ENCODE measurements at regions not wholly inside any gene's neighbourhood (a gene's known extent, or its start where the extent isn't known, plus 50 kb on each side); places are given as distances from the start of the nearest gene placed in this dataset.

DNA sequence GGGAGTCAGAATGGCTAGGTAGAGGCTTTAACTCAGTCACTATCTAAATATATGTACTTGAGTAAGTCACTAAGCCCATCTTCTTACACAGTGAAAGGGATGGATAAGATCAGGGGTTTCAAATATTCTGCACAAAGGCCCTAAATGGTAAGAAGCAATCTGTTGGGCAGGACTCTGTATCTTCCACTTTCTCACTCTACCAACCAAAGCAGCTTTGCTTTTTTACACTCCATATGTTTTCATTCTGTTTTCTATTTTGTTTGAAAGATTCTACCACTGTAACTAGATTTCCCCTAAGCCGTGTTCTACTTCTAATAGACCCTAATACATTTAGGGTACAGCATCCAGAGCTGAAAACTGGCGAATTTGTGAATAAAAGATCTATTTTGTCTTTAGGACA, 477.5 kb upstream of the NMUR2 start:
- no peak for ATAC-seq
- intact Hi-C loops (cut with micrococcal nuclease), result no loop called here

DNA sequence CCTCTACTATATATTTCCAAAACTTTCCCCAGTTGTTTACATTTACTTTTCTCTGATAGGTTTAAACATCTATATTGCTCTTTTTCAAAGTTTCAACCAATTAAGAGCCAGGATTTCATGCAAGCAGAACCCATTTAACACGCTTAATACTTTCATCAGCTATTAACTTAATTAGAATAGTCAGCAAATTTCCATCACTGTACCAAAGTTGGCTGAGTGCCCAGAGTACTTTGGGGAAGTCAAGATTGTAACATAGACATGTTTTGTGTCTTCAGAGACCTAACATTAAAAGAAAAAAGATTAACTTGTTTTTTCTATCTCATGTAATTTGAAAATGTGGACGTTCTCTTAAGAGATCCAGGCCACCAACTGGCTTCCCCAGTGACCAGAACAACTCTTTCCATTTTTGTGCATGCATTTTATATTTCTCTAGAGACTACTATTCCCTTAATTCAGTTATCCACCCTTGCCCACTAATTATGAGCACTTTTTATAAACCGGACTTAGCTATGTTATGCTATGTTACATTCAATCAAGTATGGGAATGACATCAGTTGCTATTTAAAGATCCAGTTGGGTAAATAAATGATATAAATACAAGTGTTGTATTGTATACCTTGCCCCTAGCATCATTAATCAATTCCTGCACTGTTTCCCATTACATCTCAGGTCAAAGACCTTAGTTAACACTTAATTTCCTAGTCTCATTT, 478.1 kb upstream of the NMUR2 start:
- H3K4me3 ChIP-seq (replicated peaks in 1 of 2; ENCODE audit: low read depth in 1 of 2, low read length in 2 of 2), result no peak overlapping the region
- TF ChIP-seq ELF1 (IDR thresholded peaks at IDR 0.05; ENCODE audit: borderline replicate concordance, low read depth), result no peak
- TF ChIP-seq POLR2A (IDR thresholded peaks at IDR 0.05; ENCODE audit: borderline replicate concordance, extremely low read depth, insufficient read depth, insufficient read length), result no peak
- no peak for TF ChIP-seq CBX3 (IDR thresholded peaks at IDR 0.05; ENCODE audit: low read depth)
- no peak for TF ChIP-seq ZBTB33 (IDR thresholded peaks at IDR 0.05; ENCODE audit: extremely low read depth, insufficient replicate concordance, low read length)
- TF ChIP-seq POLR2AphosphoS5 (IDR thresholded peaks at IDR 0.05; ENCODE audit: low read depth, low read length), result no peak
- no peak for TF ChIP-seq REST (IDR thresholded peaks at IDR 0.05; ENCODE audit: low read depth)
- no peak for TF ChIP-seq JUND (IDR thresholded peaks at IDR 0.05)
- no peak for TF ChIP-seq SP1 (IDR thresholded peaks at IDR 0.05; ENCODE audit: low read depth)
- DNase-seq (ENCODE audit: low read depth, low spot score) (no peak), ATAC-seq (no peak)
- intact Hi-C loops (cut with micrococcal nuclease), result no loop called here
- ChIA-PET CTCF (no interaction called here), POLR2A (no interaction called here), RAD21 (ENCODE audit: low non-redundant PET in 1 of 2, low total read pairs in 2 of 2, uncharacterized antibody in 2 of 2, unreplicated experiment in 2 of 2) (no interaction called here)
- H3K9me3 ChIP-seq (ENCODE audit: control insufficient read depth in 1 of 2, insufficient read depth in 1 of 2, low read depth in 1 of 2, low read length in 2 of 2), result peaks cover 0 to 7% of the 10 kb centered on the region in 2 experiments; a peak in 1 of 4 replicates
- H3K27me3 ChIP-seq (ENCODE audit: insufficient read depth, low read length), result no peaks in the 10 kb centered on the region
- H3K4me1 ChIP-seq (ENCODE audit: control insufficient read depth in 1 of 2, insufficient read depth in 2 of 2, low read length in 2 of 2), result no peaks in the 10 kb centered on the region
- no peak overlapping the region for H3K27ac ChIP-seq (ENCODE audit: low read depth, low read length)
- BruUV-seq (replicated peaks), result no TSS peak
- no peaks in the 10 kb centered on the region for H3K79me2 ChIP-seq (ENCODE audit: insufficient read depth, low read length)
- no peak overlapping the region for H2AFZ ChIP-seq (ENCODE audit: low read depth, low read length, poor library complexity, severe bottlenecking)
- H3K9me2 ChIP-seq (ENCODE audit: insufficient read depth), result no peaks in the 10 kb centered on the region
- H3K4me2 ChIP-seq (ENCODE audit: low read length), result no peak overlapping the region
- no peaks in the 10 kb centered on the region for H4K20me1 ChIP-seq (ENCODE audit: insufficient read depth)
- no peaks in the 10 kb centered on the region for H3K36me3 ChIP-seq (ENCODE audit: control insufficient read depth in 1 of 2, insufficient read depth in 2 of 2, low read length in 2 of 2)
- H3K9ac ChIP-seq (ENCODE audit: low read length), result no peak overlapping the region

More for the DNA sequence above, 477.5 kb upstream of the NMUR2 start:
- H3K79me2 ChIP-seq (ENCODE audit: insufficient read depth, low read length), result no peaks in the 10 kb centered on the region
- H3K4me2 ChIP-seq (ENCODE audit: low read length), result no peak overlapping the region
- no peak overlapping the region for H2AFZ ChIP-seq (ENCODE audit: low read depth, low read length, poor library complexity, severe bottlenecking)
- H4K20me1 ChIP-seq (ENCODE audit: insufficient read depth), result no peaks in the 10 kb centered on the region
- H3K36me3 ChIP-seq (ENCODE audit: control insufficient read depth in 1 of 2, insufficient read depth in 2 of 2, low read length in 2 of 2), result no peaks in the 10 kb centered on the region
- ChIA-PET RAD21 (ENCODE audit: low non-redundant PET in 1 of 2, low total read pairs in 2 of 2, uncharacterized antibody in 2 of 2, unreplicated experiment in 2 of 2) (no interaction called here), CTCF (no interaction called here), POLR2A (no interaction called here)
- no peaks in the 10 kb centered on the region for H3K27me3 ChIP-seq (ENCODE audit: insufficient read depth, low read length)
- H3K4me1 ChIP-seq (ENCODE audit: control insufficient read depth in 1 of 2, insufficient read depth in 2 of 2, low read length in 2 of 2), result no peaks in the 10 kb centered on the region
- no peak overlapping the region for H3K9ac ChIP-seq (ENCODE audit: low read length)
- H3K4me3 ChIP-seq (replicated peaks in 1 of 2; ENCODE audit: low read depth in 1 of 2, low read length in 2 of 2), result no peak overlapping the region
- no TSS peak for BruUV-seq (replicated peaks)
- TF ChIP-seq, protein P1, sequence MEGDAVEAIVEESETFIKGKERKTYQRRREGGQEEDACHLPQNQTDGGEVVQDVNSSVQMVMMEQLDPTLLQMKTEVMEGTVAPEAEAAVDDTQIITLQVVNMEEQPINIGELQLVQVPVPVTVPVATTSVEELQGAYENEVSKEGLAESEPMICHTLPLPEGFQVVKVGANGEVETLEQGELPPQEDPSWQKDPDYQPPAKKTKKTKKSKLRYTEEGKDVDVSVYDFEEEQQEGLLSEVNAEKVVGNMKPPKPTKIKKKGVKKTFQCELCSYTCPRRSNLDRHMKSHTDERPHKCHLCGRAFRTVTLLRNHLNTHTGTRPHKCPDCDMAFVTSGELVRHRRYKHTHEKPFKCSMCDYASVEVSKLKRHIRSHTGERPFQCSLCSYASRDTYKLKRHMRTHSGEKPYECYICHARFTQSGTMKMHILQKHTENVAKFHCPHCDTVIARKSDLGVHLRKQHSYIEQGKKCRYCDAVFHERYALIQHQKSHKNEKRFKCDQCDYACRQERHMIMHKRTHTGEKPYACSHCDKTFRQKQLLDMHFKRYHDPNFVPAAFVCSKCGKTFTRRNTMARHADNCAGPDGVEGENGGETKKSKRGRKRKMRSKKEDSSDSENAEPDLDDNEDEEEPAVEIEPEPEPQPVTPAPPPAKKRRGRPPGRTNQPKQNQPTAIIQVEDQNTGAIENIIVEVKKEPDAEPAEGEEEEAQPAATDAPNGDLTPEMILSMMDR (IDR thresholded peaks at IDR 0.05 in 2 of 3, conservative IDR thresholded peaks at IDR 0.05 in 1 of 3; ENCODE audit: borderline replicate concordance in 1 of 3, insufficient read depth in 1 of 3, low read depth in 2 of 3, low read length in 2 of 3), result no peak
- no peak for DNase-seq (ENCODE audit: low read depth, low spot score)
- no peak overlapping the region for H3K27ac ChIP-seq (ENCODE audit: low read depth, low read length)
- peaks cover 0 to 7% of the 10 kb centered on the region in 2 experiments; a peak in 1 of 4 replicates for H3K9me3 ChIP-seq (ENCODE audit: control insufficient read depth in 1 of 2, insufficient read depth in 1 of 2, low read depth in 1 of 2, low read length in 2 of 2)
- no peaks in the 10 kb centered on the region for H3K9me2 ChIP-seq (ENCODE audit: insufficient read depth)
